ENCODE measurements at regions not wholly inside any gene's neighbourhood (a gene's known extent, or its start where the extent isn't known, plus 50 kb on each side); places are given as distances from the start of the nearest gene placed in this dataset.

GRCh38 chr19:30151081-30151480, 209.0 kb downstream of the URI1 start:
- TF ChIP-seq POLR2A (IDR thresholded peaks at IDR 0.05): no peak
- no peak for TF ChIP-seq CTCF (IDR thresholded peaks at IDR 0.05)

All from body of pancreas (tissue), 4 donors.